CD4-positive, alpha-beta T cell treated with Interleukin-12 subunit alpha and Interleukin-12 subunit beta, for 1 hour (primary cell): ENCODE measurements at regions not wholly inside any gene's neighbourhood (a gene's known extent, or its start where the extent isn't known, plus 50 kb on each side); places are given as distances from the start of the nearest gene placed in this dataset.

Experiments
- DNase-seq: peaks from one replicate; pipeline ENCODE4 v3.0.0-alpha.2; 2020

DNA sequence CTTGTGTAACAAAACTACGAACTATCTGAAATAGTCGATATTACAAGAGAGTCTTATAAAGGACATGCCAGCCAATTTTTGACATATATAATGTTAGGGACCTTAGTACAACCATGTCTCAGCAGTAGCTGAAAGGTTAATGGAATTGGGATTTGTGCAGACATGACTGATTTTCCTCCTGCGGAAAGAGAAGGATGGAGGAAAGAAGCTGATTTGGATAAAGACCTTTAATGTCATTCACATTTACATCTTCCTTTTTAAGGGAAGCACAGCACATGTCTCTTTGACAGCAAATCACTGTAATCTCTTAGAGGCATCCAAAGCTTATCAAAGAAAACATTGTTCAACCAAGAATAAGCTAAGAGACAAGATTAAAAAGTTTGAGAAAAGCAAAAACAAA lies 1976.2 kb upstream of the IGFBP7 start:
- DNase-seq, result no peak

DNA sequence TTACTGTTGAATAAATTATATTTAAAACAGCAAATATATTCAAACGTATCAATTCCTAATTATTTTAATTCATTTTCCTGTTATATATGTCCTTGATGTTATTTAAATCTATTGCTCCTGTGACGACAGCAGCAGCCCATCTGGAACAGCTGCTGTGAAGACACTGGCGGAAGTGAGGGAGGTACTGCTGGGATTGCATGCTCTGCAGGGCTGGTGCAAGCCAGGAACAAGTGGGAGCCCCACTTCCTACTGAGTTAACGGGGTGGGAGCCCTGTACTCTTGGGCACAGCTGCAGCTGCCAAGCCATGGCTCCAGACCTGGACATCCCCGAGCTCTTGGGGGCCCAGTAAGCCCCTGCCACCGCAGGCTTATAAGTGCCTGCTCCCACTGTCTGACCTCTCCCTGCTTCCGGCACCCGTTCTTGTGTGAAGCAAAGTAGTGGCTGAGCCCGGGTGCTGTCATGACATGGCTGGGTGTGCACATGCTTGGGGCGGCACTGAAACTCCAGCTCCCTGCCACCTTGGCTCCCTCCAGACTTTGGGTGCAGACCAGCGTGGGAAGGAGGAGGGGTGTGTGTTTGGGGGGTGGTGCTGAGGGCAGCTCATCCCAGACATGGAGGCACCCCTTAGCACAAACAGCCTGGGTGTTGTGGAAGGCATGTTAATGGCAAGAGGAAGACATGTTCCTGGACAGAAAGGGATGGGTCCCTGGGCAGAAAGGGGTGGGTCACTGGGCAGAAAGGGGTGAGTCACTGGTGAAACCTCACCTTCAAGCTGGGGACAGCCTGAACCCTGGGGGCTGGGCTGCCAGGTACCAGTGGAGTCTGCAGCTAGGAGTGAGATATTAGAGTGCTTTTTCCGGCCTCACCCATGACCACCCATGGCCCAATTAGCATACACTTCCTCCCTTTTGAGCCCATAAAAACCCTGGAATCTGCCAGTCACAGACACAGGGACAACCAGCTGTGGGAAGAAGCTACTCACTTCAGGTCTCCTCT lies 1981.3 kb upstream of the IGFBP7 start:
- no peak for DNase-seq

DNA sequence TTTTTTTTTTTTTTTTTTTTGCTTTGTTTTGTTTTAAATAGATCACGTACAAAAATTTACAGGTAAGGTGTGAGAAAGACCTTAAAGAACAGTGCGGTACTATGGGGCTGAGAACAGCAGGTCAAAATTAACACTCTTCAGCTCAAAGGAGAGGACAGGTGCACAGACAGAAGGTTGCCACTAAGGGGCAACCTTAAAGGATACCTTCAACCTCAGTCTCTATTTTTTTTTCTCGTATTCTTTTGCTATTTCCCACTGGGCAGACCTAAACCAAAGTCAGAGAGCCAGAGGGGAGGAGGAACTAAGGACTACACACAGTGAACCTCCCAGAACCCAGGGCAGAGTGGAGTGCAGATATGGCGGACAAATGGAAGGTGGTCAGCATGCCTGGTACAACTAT lies 1984.3 kb upstream of the IGFBP7 start:
- no peak for DNase-seq

DNA sequence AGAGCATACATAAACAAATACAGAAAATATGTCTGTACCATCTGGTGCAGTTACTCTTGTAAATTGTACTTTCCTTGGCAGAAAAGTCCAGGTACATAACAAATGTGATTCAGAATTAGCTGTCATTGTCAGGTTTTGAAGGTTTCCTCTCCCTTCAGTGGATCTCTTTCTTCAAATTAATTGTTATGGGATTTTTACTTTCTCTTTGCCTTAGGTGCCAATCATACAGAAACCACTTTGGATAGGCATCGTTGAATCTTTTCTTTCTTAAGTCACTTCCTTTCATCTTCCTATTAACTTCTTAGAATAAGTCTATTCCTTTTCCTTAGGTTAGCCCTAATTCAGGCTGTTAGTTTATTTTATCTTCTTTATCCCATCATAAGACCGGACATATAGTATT lies 1992.1 kb upstream of the IGFBP7 start:
- DNase-seq, result no peak

DNA sequence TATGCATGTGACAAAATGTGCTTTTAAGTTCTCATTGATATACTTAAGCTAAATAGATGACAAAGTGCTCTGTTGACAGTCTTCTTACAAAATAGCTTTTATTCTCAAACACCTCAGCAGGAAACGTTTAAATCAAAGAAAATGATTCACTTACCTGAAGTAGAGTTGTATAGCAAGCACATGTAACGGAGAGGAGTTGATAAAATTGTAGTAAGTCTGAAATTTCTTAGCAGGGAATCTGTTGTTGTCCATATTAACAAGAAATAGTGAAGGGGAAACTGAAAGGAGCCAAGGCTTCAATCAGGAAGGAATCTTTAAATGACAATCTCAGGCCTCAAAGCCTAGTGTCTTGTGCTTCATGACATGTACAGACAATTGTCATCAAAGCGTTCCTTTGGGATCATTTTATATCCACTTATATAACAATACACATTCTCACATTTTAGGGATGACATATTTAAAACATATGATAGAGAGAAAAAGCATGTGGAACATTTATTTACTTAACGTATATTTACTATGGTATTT lies 2010.2 kb upstream of the IGFBP7 start:
- no peak for DNase-seq

DNA sequence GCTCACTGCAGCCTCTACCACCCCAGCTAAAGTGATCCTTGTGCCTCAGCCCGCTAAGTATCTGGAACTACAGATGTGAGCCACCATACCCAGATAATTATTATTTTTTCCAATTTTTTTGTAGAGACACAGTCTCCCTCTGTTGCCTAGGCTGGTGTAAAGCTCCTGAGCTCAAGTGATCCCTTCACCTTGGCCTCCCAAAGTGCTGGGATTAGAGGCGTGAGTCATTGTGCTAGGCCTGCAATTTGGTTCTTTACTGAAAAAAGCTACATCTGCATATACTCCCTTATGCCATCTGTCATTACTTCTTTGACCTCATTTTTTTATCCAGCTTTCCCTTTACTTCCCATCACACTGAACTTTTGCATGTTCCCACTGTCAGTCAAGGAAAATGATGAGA lies 2012.4 kb upstream of the IGFBP7 start:
- DNase-seq, result no peak

DNA sequence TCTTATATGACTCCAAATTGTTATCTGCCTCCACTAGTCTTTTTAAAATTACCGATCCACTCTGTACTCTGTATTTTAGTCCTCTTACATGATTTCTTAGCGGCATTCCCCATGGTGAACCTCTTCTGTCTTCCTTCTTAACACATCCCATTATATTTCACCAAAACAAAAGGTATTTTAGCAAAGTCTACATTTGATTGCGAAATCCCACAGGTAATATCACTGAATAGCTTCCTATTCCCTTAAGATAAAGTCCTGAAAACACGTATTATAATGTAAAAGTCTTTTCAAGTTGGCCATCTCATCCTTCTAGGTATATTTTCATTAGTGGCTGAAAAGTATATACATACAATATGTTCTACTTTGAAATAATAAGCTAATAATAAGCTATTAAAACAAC lies 2016.0 kb upstream of the IGFBP7 start:
- no peak for DNase-seq

DNA sequence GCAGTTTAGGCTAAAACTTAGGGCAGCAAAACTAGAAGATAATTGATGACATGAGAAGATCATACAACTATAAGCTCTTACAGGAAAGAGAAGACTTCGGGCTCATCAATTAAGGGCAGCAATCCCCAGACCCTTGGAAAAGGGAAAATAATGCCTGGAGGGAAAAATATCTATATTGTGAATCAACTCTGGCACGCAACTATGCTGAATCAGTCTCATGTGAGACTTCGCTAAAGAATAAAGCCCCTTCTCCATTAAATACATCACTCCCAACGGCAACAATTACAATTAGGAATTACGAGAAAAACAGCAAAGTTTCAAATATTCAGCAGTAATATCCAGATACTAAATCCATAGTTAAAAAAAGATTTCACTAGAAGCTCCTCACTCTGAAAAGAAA lies 2016.8 kb upstream of the IGFBP7 start:
- no peak for DNase-seq

DNA sequence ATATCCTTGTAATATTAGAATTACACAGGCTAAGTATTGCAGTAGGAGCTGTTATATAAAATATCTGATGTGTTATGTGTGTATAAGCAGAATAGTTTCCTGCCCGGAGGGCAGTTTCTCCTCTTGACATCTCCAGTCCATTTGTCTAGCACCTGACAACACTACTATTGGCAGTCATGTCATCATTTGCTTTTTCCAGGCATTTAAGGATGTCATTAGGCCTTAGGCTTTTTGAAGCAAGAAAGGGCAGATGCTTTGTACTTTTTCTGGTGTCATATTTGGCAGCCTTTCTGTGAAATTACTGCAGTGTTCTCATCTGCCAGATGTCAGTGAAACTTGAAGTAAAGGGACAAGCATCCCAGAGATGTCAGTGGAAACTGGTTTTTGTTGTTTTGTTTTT lies 2017.6 kb upstream of the IGFBP7 start:
- no peak for DNase-seq

DNA sequence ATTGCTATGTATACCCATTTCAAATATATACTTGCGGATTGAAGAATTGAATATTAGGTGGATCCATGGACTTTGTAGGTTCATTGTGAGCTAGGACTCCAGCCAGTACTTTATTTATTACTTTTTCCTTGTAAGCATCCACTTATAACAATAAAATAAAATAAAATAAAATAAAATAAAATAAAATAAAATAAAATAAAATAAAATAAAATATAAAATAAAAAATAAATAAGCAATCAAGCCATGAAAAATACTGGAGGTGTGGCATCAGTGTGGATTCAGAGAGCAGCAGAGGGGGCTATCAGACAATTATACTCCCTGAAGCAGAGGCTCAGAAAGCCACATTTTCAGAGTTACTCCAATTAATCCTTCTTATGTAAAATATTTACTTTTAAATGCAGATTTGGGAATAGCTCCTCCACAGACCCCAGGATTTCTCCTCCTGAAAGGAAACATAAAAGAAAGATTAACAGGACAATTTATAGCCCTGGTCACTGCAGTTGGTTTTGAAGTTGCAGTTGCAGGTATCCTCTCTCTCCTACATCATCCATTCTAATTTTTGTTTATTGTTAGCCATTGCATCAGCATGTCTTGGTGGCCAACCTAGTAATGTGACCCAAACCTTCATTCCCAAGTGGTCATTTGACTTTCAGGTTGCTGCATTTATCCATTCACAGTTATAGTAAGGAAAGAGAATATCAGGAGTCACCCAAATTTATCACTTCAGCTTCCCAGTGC lies 2025.2 kb upstream of the IGFBP7 start:
- DNase-seq, result no peak

DNA sequence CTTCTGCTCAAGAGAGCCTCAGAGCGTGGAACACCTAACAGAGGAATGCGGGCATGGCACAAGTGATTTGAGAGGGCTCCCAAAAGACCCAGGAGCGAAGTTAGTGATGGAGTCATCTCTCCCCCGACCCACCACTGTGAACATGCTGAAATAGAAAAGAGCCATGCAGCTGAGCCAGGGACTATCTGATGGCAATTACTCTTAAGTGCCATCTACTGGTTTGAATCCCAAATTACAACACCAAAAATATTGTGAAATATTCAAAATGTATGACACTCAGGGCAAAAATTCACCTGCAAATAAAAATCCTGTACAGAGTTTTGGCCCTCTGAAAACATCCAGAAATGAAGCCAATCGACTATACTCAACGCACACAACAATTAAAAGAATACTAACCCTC lies 2038.9 kb upstream of the ADGRL3 start:
- DNase-seq, result no peak

DNA sequence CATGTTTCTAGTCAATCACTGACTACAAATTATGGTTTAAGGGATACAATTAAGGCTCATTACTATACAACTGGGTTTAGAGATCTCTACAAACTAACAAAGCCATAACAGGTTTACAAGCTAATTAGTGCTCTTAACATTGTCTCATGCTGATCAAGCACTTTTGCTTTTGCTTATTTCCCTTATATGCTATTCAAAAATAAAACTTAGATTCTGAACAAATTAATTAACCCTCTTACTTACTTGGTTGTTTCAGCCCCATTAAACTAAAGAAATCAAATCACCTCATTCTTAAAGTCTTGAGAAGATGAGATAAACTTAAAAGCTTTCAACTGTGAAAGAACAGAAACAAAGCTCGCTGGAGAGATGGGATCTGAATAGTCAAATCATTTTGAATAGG lies 2024.5 kb upstream of the ADGRL3 start:
- DNase-seq, result no peak

DNA sequence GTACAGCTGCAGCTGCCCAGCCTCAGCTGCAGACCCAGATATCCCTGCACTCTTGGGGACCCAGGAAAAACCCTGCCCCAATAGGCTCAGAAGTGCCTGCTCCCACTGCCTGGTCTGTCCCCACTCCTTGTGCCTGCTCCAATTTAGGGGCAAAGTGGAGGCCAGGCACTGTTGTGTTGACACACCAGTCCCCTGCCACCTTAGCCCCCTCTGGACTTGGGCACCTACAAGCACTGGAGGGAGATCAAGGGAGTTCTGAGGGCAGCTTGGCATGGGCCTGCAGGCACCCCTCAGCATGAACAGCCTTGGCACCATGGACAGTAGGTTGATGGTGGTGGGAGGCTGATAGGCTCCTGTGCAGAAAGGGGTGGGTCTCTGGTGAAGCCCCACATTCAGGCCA lies 2020.8 kb upstream of the ADGRL3 start:
- DNase-seq, result no peak

DNA sequence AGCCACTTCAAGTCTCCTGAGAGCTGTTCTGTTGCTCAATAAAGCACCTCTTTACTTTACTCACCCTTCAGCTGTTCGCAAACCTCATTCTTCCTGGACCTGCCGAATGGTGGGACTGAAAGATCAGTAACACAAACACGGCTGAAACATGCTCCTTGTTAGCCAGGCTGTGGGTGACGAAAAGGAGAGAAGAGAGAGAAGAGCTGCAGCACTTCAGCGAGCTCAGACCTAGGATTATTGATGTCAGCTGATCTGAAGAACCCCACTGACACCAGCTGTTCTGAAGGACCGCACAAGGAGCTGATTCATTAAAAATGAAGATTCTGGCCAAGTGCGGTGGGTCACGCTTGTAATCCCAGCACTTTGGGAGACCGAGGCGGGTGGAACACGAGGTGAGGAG lies 2020.0 kb upstream of the ADGRL3 start:
- no peak for DNase-seq

DNA sequence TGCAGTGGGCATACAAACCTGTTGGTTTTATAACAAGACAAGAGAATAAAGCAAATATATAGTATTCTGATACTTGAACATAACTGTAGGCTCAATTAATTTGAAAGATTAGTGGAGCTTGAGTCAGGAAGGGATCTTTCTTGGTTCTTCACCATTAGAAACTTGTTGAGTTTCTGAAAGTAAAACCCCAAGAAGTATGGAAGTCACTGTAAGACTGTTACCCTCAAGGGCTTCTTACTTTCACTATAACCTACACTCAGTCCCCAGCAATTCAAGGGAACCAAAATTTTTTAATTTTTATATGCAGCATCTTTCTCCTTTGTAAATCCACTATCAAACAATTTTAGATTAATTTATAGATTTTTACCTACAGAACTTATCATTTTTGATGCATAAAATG lies 2019.2 kb upstream of the ADGRL3 start:
- no peak for DNase-seq

DNA sequence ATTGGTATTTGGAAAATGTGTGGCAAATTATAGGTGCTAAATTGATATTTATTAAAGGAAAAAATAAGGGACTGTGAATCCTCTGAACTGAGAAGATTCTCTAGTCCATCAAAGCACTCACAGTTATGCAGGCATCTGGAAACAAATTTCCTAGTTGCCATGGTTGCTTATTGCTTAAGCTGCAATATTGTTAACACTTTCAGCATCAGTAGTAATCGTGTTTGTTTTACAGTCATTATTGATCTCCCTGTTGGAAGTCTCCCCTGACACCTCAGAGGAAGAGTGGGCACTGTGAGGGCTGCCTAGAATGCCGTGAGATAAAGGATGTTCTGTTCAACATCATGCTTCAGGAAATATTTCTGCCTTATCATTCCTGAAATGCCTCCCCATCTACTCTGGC lies 2004.3 kb upstream of the ADGRL3 start:
- no peak for DNase-seq

DNA sequence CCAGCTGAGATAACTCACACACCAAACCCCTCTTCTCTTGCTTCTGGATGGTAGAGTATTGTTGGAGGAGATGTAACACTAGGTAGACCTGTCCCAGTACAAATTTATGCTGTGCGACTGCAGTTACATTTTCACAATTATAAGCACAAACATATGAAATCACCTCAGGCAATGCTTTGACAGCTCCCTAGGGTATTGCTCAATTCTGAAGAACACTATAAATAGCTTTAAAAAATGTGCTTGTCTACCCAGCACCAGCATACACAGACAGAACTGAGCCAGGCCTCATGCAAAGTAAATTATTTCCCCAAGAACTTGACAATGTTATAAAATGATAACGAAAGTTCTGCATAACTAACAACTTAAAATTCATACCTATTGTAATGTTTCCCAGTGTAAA lies 1999.1 kb upstream of the ADGRL3 start:
- DNase-seq, result no peak

DNA sequence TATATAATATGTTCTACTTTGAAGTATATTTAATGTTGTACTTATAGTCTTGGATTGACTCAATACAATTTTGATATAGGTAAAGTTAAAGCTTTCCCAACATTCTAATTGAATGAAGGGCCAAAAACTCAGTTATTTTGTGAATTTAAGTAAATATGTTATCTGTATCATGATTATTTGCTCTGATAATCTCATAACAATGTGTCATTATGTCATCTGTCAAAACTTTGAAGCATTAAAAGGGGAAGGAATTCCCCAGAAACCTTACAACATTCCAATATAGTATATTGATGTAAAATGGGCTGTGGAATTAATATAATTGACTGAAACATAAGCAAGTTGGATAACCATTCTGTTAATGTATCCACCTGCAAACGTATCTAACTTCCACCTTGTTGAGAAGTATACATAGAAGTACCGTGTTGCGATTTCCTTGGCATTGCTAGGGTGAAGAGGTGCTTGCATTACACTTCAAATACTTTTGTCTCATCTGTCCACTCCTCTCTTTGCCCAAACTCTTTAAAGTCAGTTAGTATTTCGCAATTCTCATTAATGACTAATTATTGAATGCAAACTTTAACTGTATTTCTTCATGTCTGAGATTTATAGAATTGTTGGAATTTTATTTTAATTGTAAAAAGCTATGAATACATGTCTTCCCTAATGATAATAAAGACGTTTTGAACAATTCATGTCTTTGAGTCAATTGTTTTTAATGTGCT lies 1982.1 kb upstream of the ADGRL3 start:
- DNase-seq, result no peak

DNA sequence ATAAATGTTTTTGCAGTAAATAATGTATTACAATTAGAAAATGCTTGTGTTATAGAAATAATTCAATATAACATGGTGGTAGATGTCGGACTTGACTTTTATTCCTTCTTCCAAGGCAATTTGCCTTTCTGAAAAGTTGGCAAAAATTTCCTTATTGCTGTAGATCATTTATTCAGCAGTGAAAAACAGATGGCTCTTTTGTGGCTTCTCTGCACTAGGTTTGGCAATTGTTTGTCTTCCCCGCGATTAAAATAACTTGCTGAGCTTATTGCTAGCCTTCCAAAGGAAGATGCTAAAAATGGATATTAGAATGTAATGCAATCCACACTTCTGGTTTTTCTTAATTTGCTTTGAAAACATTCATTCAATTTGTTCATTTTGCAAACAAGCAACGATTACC lies 1977.9 kb upstream of the ADGRL3 start:
- no peak for DNase-seq

DNA sequence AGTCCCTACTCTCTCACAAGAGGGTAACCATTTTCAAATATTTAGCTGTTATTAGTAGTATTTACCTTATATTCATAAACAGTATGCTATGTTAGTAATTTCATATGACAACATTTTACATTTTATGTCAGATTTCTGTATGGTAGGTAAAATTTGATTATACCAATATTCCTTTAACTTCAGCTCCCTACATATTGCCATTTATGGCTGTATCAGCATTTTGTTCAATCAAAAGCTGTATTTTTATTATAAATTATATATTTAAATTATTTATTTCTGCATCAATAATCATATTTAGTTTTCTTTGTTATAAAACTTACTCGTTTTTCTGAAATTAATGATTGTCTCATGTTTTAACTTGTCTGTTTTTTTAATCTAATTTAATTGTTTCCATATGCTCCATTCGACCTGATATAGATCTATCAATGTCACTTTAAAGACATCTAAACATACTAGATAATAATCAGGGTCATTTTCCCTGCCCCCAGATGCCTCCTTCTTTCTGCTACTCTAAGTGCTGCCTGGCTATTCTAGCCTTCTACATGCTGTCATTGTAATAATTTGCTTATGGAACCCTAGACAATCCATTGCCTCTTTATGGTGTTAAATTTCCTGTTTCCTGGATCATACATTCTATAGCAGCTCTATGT lies 1976.7 kb upstream of the ADGRL3 start:
- DNase-seq, result no peak

DNA sequence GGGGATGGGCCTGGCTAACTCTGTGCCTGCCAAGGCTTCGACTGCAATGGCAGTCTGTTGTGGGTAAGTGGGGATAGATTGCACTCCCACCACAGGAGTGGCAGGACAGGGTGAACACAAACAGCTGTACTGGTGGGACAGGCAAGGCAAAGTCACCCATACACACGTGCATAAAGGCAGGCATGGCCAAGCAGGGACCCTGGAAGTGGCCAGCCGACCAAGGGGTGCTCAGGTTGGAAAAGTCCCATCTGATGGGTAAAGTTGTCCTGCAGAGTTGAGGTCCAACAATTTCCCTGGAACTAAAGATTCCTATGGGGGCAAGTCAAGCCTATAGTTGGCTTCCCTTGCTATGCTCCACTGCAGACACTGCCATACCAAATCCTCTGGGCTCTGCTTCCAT lies 1961.9 kb upstream of the ADGRL3 start:
- no peak for DNase-seq

DNA sequence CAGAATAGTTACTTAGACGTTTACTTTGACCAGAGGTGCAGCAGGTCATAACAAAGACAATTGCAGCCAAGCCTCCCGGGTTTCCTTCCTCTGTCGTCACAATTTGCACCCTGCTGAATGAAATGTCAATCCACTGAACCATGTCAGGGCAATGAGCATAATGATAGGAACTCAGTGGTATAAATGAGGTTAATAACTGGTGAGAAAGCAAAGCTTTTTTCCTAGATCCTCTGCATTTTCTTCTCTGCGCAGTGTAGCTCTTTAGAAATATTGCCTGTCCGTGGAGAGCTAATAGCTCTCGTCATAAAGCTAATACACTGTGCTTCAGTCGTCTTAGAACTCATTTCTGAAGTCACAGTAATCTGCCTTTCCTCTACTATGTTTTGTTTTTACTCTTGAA lies 1960.1 kb upstream of the ADGRL3 start:
- no peak for DNase-seq

DNA sequence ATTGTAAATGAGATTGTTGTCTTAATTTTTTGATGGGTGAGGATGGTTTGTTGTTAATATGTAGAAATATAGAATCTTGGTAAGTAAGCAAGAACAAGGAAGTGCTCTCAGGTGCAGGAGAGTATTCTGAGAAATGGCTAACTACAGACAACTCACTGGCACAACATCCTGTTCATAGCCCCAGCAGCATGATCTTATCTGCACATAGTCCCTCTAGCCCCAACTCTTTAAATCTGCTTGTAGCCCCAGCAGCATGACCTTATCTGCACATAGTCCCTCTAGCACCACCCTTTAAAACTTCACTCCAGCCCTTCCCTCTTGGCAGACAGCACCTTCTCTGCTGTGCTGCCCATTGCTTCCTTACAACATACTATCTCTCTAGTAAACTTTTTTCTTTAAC lies 1957.1 kb upstream of the ADGRL3 start:
- DNase-seq, result no peak
